Occipital lobe (tissue), 1 donor: ENCODE measurements at regions not wholly inside any gene's neighbourhood (a gene's known extent, or its start where the extent isn't known, plus 50 kb on each side); places are given as distances from the start of the nearest gene placed in this dataset.

Experiments
- DNase-seq: peaks from one replicate; lab custom pipeline; 2025; lab: John Stamatoyannopoulos, UW

GRCh38 chr1:29458737-29459619 is 222.7 kb downstream of the PTPRU start:
- DNase-seq, result no peak

- DNase-seq, result no peak
Measured at GRCh38 chr1:29457496-29458368, 221.4 kb downstream of the PTPRU start.

- DNase-seq, result no peak
Measured at GRCh38 chr1:29456685-29457435, 220.5 kb downstream of the PTPRU start.

DNA sequence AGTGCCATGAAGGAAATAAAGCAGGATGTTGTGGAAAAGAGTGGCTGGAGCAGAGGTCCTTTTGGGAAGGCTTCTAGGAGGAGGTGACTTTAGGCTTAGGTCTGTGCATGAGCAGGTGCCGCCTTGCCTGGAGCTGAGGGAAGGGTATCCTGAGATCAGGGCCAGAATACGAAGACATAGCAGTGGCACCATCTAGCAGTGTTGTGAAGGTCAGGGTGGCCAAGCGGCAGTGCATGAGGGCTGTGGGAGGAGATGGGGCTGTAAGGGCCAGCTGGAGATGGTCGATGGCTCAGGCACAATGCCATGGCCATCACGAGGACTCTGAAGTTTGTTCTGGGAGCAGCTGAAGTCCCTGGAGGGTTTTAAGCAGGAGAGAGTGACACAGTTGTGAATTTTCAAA is 219.5 kb downstream of the PTPRU start:
- DNase-seq, result no peak

- no peak for DNase-seq
Measured at GRCh38 chr1:29454616-29455380, 218.5 kb downstream of the PTPRU start.

- no peak for DNase-seq
Measured at GRCh38 chr1:29453502-29454240, 217.3 kb downstream of the PTPRU start.

DNA sequence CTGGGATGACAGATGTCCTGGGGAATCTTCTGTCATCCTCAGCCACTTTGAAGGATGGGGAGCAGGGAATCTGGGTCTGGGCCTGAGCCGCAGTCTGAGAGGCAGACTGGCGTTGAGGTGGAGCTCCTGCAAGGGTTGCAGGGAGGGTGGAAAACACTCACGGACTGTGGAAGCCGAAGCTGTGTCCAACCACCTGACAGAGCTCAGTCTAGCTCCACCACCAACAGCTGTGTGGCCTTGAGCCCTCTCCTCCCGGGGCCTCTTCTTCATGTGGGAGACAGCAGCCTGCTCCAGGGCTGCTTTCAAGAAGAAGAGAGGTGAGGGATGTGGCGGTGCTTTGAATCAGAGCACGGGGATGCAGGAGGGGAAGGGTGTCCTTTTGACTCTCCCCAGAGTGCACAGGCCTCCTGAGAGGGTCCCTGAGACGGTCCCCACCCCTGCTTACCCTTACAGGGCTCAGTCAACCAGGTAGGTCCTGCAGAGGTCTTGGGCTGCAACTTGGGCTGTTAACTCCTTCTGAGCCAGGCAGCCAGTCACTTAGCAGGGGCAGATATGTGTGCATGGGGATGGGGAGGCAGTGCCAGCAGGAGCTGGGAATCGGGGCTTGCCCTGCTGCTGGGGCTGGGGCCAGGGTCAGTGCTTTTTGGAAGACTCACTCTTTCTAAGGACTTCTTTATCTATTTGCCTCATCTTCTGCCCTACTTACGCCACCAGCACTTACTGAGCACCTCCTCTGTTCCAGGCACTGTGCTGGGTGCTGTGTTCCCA is 216.3 kb downstream of the PTPRU start:
- DNase-seq, result no peak

DNA sequence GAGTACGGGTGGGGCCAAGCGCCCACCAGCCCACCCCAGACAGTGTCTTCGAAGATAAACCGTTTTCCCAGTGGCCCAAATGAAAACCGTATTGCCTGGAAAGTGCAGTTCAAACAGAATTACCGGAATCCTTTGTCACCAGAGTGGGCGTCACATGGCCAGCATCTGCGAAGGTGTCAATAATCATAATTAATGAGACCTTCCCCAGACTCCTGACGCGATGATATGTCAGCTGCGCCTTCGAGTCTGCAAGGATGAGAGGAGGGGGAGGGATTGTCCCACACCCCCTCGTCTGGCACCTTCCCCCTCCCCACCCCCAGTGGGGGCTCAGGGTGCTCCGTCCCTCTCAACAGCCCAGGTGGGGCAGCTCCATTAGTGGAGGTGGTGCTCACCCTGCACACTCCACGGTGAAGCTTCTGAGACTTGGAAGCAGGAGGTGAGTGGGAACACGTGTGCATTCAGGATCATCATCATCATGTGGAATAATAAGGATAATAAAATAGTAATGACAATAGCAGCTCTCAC is 215.1 kb downstream of the PTPRU start:
- no peak for DNase-seq

- no peak for DNase-seq
Measured at GRCh38 chr1:29450591-29450990, 214.3 kb downstream of the PTPRU start.

DNA sequence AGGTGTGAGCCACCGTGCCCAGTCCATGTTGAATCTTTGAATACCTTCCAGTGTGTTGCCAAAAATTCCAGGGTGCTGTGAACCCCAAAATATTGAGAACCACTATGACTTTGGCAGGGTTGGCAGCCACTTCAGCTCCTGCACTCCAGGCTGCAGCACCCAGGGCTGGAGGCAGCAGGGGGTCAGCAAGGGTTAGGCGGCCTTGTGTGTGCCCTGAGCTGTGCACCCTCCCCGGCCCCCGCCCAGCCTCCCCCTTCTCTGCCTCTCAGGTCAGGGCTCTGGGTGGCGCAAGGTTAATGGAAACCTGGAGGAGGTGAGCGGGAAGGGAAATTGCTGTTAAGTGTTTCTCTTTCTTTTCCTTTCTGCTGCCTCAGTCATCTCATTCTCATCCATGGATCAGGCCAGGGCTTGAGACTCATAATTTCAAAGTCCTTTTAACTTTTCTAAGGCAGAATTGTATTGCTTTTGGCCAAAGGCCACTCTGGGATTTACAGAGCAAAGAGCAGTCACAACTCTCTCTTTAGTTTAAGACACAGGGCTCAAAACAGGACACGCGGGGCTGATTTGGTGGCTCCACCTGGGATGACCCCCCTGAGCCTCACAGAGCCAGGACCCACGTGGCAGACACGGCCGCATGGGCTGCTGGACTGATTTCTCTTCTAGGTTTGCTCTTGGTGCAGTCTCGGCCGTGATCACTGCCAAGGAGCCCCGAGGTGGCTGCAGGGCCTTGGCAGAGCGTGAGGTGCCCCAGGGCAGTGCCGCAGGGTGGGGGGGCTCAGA is 212.3 kb downstream of the PTPRU start:
- no peak for DNase-seq

- no peak for DNase-seq
Measured at GRCh38 chr1:29447368-29447767, 211.0 kb downstream of the PTPRU start.

- no peak for DNase-seq
Measured at GRCh38 chr1:29444782-29445729, 208.7 kb downstream of the PTPRU start.

GRCh38 chr1:29444081-29444715 is 207.9 kb downstream of the PTPRU start:
- DNase-seq, result no peak

DNA sequence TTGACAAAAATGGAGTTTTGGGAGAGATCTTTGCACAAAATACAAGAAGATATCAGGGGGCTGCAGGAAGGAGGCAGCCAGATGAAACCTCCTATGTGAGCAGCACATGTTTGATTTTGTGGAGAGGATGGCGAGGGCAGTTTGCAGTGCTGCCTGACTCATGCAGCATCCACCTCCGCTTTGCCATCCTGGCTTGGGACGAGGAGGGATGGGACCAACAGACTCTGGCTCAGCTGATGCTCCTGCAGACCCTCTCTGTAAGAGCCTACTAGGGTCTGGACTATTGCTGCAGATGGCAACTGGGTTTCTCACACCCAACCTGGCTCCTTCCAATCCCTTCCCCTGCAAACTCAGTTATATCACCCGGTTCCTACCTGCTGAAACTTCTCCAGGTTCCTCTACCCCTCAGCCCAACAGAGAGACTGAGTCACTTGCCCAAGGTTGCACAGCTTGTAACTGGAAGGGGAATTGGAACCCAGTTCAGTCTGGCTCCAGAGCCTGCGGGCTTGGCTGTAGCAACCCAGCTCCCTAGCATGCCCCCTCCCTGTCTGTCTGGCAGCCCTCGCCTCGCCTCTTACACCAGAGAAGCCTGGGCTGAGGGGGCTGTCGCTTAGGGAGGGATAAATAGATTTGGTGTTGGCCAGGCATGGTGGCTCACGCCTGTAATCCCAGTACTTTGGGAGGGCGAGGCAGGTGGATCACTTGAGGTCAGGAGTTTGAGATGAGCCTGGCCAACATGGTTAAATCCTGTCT is 205.8 kb downstream of the PTPRU start:
- DNase-seq, result no peak

- no peak for DNase-seq
Measured at GRCh38 chr1:29439615-29440014, 203.3 kb downstream of the PTPRU start.

DNA sequence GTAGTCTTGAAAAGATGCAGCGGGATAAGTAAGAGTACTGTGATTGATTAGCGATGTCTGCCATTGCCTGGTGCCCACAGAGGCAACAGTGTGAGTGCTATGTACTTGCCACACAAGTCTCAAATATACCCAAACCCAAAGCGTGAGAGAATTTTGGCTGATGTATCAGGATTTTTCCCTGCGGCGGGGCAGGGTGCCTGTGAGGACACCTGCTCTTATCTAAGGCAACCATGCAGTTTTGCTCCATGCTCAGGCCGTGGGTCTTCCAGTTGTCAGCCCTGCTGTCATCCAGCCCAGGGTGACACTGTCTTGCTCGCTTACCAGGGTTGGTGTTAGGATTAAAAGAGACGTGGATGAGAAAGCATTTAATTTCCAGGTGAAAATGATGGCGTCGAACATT is 202.7 kb downstream of the PTPRU start:
- no peak for DNase-seq
